T-helper 2 cell treated with Interferon-gamma antibody and Interleukin-4, amounts not matched to agents 5 μg/mL and 100 μg/mL, for 36 hours (primary cell): ENCODE measurements at regions not wholly inside any gene's neighbourhood (a gene's known extent, or its start where the extent isn't known, plus 50 kb on each side); places are given as distances from the start of the nearest gene placed in this dataset.
"Not testable (repeated sequence)": the region's sequence is repeated elsewhere in the genome, so short reads cannot be mapped to it uniquely, and the experiment has no call there.

Source experiments
- DNase-seq: peaks from one replicate; pipeline ENCODE4 v3.0.0; 2021; ENCODE audit warnings: low spot score
- H3K27ac Mint-ChIP-seq: one replicate; pipeline ENCODE4 v1.8.0; 2021; ENCODE audit warnings: mild to moderate bottlenecking, mixed read lengths
- H3K27me3 Mint-ChIP-seq: one replicate; pipeline ENCODE4 v1.8.0; 2021; ENCODE audit warnings: low read depth, mixed read lengths
- H3K36me3 Mint-ChIP-seq: one replicate; pipeline ENCODE4 v1.8.0; 2021; ENCODE audit warnings: low read depth, mixed read lengths
- H3K4me1 Mint-ChIP-seq: one replicate; pipeline ENCODE4 v1.8.0; 2021; ENCODE audit warnings: low read depth, mixed read lengths
- H3K4me3 Mint-ChIP-seq: one replicate; pipeline ENCODE4 v1.8.0; 2022; ENCODE audit warnings: mild to moderate bottlenecking, moderate library complexity, mixed read lengths
- H3K9me3 Mint-ChIP-seq: one replicate; pipeline ENCODE4 v1.8.0; 2021; ENCODE audit warnings: mixed read lengths

- no peaks in the 10 kb centered on the region for H3K4me1 Mint-ChIP-seq
- no peaks in the 10 kb centered on the region for H3K27me3 Mint-ChIP-seq
- H3K36me3 Mint-ChIP-seq = no peaks in the 10 kb centered on the region
- H3K27ac Mint-ChIP-seq = no peak overlapping the region
- no peak for DNase-seq
- no peaks in the 10 kb centered on the region for H3K9me3 Mint-ChIP-seq
- no peak overlapping the region for H3K4me3 Mint-ChIP-seq
Observed at GRCh38 chr9:85487872-85488271, 253.9 kb downstream of the AGTPBP1 start.

- Mint-ChIP-seq H3K4me3 (no peak overlapping the region), H3K27ac (no peak overlapping the region), H3K36me3 (no peaks in the 10 kb centered on the region), H3K27me3 (peaks cover 8% of the 10 kb centered on the region), H3K9me3 (no peaks in the 10 kb centered on the region), H3K4me1 (no peaks in the 10 kb centered on the region)
- no peak for DNase-seq
Observed at GRCh38 chr9:85484235-85484634, 257.5 kb downstream of the AGTPBP1 start.

GRCh38 chr9:85483208-85483607 lies 258.5 kb downstream of the AGTPBP1 start:
- no peaks in the 10 kb centered on the region for H3K4me1 Mint-ChIP-seq
- no peak for DNase-seq
- no peaks in the 10 kb centered on the region for H3K9me3 Mint-ChIP-seq

DNA sequence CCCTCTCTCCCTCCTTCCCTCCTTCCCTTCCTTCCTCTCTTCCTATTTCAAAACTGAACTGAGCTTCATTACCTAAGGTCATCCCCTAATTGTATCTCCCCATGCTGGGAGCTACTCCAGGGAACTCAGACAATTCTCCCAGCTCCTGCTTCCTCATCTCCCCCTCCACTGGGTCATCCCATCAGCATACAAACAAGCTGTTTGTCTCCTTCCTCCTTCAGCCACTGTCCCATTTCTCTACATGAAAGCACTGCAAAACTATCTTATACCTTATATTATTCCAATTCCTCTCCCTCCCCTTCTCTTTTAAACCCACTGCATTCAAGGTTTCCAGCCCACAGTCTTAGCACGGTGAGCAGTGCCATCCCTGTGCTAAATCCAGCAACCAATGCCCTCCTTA lies 262.4 kb downstream of the AGTPBP1 start:
- no peaks in the 10 kb centered on the region for H3K4me1 Mint-ChIP-seq
- no peak for DNase-seq
- no peak overlapping the region for H3K4me3 Mint-ChIP-seq
- no peaks in the 10 kb centered on the region for H3K9me3 Mint-ChIP-seq
- no peaks in the 10 kb centered on the region for H3K36me3 Mint-ChIP-seq
- H3K27me3 Mint-ChIP-seq = peaks cover 9% of the 10 kb centered on the region
- H3K27ac Mint-ChIP-seq = no peak overlapping the region

More at GRCh38 chr9:85483208-85483607, 258.5 kb downstream of the AGTPBP1 start:
- Mint-ChIP-seq H3K27ac (no peak overlapping the region), H3K4me3 (no peak overlapping the region), H3K27me3 (peaks cover 9% of the 10 kb centered on the region), H3K36me3 (no peaks in the 10 kb centered on the region)

GRCh38 chr9:85478847-85479246 lies 262.9 kb downstream of the AGTPBP1 start:
- Mint-ChIP-seq H3K9me3 (no peaks in the 10 kb centered on the region), H3K4me1 (no peaks in the 10 kb centered on the region), H3K4me3 (no peak overlapping the region), H3K27me3 (peaks cover 9% of the 10 kb centered on the region), H3K27ac (no peak overlapping the region), H3K36me3 (no peaks in the 10 kb centered on the region)
- no peak for DNase-seq

GRCh38 chr9:85474896-85475295 lies 266.9 kb downstream of the AGTPBP1 start:
- not testable (repeated sequence) for H3K9me3 Mint-ChIP-seq, H3K36me3 Mint-ChIP-seq, H3K27me3 Mint-ChIP-seq, H3K27ac Mint-ChIP-seq, DNase-seq, H3K4me3 Mint-ChIP-seq, H3K4me1 Mint-ChIP-seq

- H3K36me3 Mint-ChIP-seq = no peaks in the 10 kb centered on the region
Observed at GRCh38 chr9:85471791-85472190, 270.0 kb downstream of the AGTPBP1 start.

DNA sequence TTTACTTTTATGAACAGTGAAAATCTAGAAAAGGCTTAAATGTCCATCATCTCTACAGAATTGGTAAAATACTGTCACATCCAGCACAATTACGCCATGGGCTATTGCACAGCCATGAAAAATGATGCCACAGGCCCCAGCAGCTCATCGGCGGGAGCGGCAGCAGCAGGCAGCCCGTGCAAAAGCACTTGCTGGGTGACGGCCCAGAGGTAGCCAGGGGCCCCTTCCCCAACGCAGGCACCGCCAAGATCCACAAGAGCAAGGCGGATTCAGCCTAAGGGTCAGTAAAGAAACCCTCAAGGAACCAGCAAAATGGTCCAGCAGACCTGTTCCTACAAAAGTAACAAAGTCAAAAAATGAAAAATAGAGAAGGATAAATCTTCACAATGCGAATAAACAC lies 272.7 kb downstream of the AGTPBP1 start:
- no peak overlapping the region for H3K27ac Mint-ChIP-seq
- no peaks in the 10 kb centered on the region for H3K36me3 Mint-ChIP-seq
- H3K4me3 Mint-ChIP-seq = no peak overlapping the region
- H3K27me3 Mint-ChIP-seq = no peaks in the 10 kb centered on the region
- no peak for DNase-seq
- no peaks in the 10 kb centered on the region for H3K4me1 Mint-ChIP-seq
- no peaks in the 10 kb centered on the region for H3K9me3 Mint-ChIP-seq

More at GRCh38 chr9:85471791-85472190, 270.0 kb downstream of the AGTPBP1 start:
- DNase-seq = no peak
- H3K27ac Mint-ChIP-seq = no peak overlapping the region
- H3K4me3 Mint-ChIP-seq = no peak overlapping the region
- H3K9me3 Mint-ChIP-seq = no peaks in the 10 kb centered on the region
- H3K4me1 Mint-ChIP-seq = no peaks in the 10 kb centered on the region
- no peaks in the 10 kb centered on the region for H3K27me3 Mint-ChIP-seq

DNA sequence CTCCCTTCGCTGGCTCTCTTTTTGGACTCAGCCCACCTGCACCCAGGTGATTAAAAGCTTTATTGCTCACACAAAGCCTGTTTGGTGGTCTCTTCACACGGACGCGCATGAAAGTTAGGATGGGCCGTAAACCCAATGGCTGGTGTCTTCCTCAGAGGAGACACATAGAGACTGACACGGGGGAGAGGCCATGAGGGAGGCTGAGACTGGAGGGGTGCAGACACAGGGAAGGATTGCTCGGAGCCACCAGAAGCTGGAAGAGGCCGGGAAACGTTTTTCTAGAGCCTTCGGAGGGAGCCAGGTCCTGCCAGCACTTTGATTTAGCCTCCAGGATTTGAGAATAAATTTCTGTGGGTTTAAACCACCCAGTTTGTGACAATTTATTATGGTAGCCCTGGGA lies 274.9 kb downstream of the AGTPBP1 start:
- Mint-ChIP-seq H3K27me3 (no peaks in the 10 kb centered on the region), H3K4me1 (no peaks in the 10 kb centered on the region), H3K36me3 (no peaks in the 10 kb centered on the region), H3K9me3 (no peaks in the 10 kb centered on the region), H3K4me3 (no peak overlapping the region), H3K27ac (no peak overlapping the region)
- no peak for DNase-seq

DNA sequence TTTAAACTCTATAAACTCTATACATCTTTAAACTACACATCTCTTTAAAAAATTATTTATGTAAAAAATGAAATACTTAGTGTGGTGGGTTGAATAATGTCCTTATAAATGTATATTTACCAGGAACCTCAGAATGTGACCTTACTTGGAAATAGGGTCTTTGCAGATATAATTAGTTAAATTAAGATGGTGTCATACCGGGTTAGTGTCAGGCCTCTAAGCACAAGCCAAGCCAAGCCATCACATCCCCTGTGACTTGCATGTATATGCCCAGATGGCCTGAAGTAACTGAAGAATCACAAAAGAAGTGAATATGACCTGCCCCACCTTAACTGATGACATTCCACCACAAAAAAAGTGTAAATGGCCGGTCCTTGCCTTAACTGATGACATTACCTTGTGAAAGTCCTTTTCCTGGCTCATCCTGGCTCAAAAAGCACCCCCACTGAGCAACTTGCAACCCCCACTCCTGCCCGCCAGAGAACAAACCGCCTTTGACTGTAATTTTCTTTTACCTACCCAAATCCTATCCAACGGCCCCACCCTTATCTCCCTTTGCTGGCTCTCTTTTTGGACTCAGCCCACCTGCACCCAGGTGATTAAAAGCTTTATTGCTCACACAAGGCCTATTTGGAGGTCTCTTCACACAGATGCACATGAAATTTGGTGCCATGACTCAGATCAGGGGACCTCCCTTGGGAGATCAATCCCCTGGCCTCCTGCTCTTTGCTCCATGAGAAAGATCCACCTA lies 283.5 kb downstream of the AGTPBP1 start:
- H3K4me3 Mint-ChIP-seq, H3K27ac Mint-ChIP-seq, H3K36me3 Mint-ChIP-seq, H3K27me3 Mint-ChIP-seq, H3K4me1 Mint-ChIP-seq, DNase-seq, H3K9me3 Mint-ChIP-seq: not testable (repeated sequence)

- Mint-ChIP-seq H3K27me3 (peaks cover 9% of the 10 kb centered on the region), H3K9me3 (no peaks in the 10 kb centered on the region), H3K36me3 (no peaks in the 10 kb centered on the region), H3K4me1 (no peaks in the 10 kb centered on the region), H3K4me3 (no peak overlapping the region), H3K27ac (no peak overlapping the region)
- no peak for DNase-seq
Observed at GRCh38 chr9:85453850-85454249, 287.9 kb downstream of the AGTPBP1 start.

- Mint-ChIP-seq H3K4me1 (no peaks in the 10 kb centered on the region), H3K9me3 (no peaks in the 10 kb centered on the region), H3K27ac (no peak overlapping the region), H3K4me3 (no peak overlapping the region), H3K27me3 (peaks cover 9% of the 10 kb centered on the region), H3K36me3 (no peaks in the 10 kb centered on the region)
- DNase-seq = no peak
Observed at GRCh38 chr9:85452841-85453240, 288.9 kb downstream of the AGTPBP1 start.

- H3K27me3 Mint-ChIP-seq = peaks cover 9% of the 10 kb centered on the region
Observed at GRCh38 chr9:85451680-85452079, 290.1 kb downstream of the AGTPBP1 start.

DNA sequence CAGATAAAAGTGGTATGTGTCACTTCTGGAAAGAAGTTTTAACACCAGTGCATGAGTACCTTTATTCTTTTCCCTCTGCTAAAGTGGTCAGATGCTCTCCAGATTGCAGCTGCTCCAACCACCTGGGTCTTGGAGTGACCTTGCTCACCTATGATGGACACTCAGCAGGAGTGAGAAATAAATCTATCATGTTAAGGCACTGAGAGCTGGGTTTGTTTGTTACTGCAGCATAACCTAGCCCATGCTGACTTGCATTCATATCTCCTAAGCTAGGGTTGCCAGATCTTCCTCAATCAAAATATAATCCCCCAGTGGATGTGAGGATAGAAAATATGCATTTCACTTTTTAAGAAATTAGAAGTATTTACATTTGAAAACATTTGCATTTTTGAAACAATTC lies 295.9 kb downstream of the AGTPBP1 start:
- H3K4me1 Mint-ChIP-seq = no peaks in the 10 kb centered on the region

More at GRCh38 chr9:85451680-85452079, 290.1 kb downstream of the AGTPBP1 start:
- no peak for DNase-seq
- H3K4me1 Mint-ChIP-seq = no peaks in the 10 kb centered on the region
- no peak overlapping the region for H3K4me3 Mint-ChIP-seq
- no peaks in the 10 kb centered on the region for H3K36me3 Mint-ChIP-seq
- no peaks in the 10 kb centered on the region for H3K9me3 Mint-ChIP-seq
- H3K27ac Mint-ChIP-seq = no peak overlapping the region

DNA sequence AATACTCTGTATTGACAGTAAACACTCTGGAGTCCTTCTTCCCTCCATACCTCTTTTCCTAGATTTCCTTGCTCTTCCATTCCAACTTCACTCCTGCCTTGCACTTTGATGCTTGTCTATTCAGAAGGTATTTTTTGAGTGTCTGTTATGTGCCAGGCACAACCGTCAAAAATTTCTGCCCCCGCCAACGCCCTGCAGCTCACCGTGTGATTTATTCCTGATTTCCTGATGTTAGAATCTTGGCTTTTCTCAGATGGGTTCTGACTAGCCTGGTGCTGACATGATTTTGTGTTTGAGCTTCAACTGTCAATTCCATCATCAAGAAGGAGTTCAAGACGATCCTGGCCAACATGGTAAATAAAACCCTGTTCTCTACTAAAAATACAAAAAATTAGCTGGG lies 297.5 kb downstream of the AGTPBP1 start:
- no peak for DNase-seq
- H3K36me3 Mint-ChIP-seq = no peaks in the 10 kb centered on the region
- no peaks in the 10 kb centered on the region for H3K4me1 Mint-ChIP-seq
- peaks cover 4% of the 10 kb centered on the region for H3K9me3 Mint-ChIP-seq
- no peak overlapping the region for H3K27ac Mint-ChIP-seq
- no peak overlapping the region for H3K4me3 Mint-ChIP-seq
- H3K27me3 Mint-ChIP-seq = no peaks in the 10 kb centered on the region

More for the DNA sequence above, 295.9 kb downstream of the AGTPBP1 start:
- Mint-ChIP-seq H3K36me3 (no peaks in the 10 kb centered on the region), H3K4me3 (no peak overlapping the region), H3K9me3 (peaks cover 4% of the 10 kb centered on the region), H3K27me3 (peaks cover 2% of the 10 kb centered on the region), H3K27ac (no peak overlapping the region)
- no peak for DNase-seq
